HCT116 (cell line): ENCODE measurements at regions not wholly inside any gene's neighbourhood (a gene's known extent, or its start where the extent isn't known, plus 50 kb on each side); places are given as distances from the start of the nearest gene placed in this dataset.

Experiments
- ATAC-seq: fragments of 200-7000 bp; cut with Tn5 transposase; 2 replicates; pipeline ENCODE4 v1.9.1; 2020; ENCODE audit warnings: mild to moderate bottlenecking, moderate library complexity
- BruUV-seq: library from RNA; stranded (reverse); fragments of 400-500 nt; replicated peaks from 2 replicates; lab custom pipeline; 2021; lab: Mats Ljungman, UMichigan
- CTCF ChIA-PET: fragments of 300-600 bp; sonication (Branson Sonifier 250); formaldehyde crosslinking; loops from one replicate; lab custom pipeline; 2021; ENCODE audit warnings: antibody characterized with exemption; lab: Charles Lee
- POLR2A ChIA-PET: fragments of 300-600, 350-600 bp; sonication (Branson Sonifier 250); formaldehyde crosslinking; loops from one replicate; lab custom pipeline; 2021; ENCODE audit warnings: antibody characterized with exemption; lab: Charles Lee
- RAD21 ChIA-PET, 2 experiments: fragments of 300-600 bp; sonication (Branson Sonifier 250); formaldehyde crosslinking; loops; one replicate each; lab custom pipeline; 2023; ENCODE audit warnings: low total read pairs in 2 of 2; ENCODE audit not compliant: uncharacterized antibody in 2 of 2, unreplicated experiment in 2 of 2, low non-redundant PET in 1 of 2; lab: Charles Lee
- DNase-seq: peaks from one replicate; pipeline ENCODE4 v3.0.0-alpha.2; 2010; ENCODE audit warnings: low read depth, low spot score
- H2AFZ ChIP-seq: fragments of 200-600 bp; shearing (Covaris generic), sonication (generic); 2 replicates; pipeline ENCODE4 v1.6.1; 2017; ENCODE audit warnings: low read depth, mixed run types, mixed read lengths, antibody characterized with exemption, low read length; ENCODE audit not compliant: poor library complexity, severe bottlenecking
- H3K27ac ChIP-seq: 2 replicates; pipeline ENCODE4 v1.5.1; 2012; ENCODE audit warnings: low read depth, low read length
- H3K27me3 ChIP-seq: fragments of 200-600 bp; sonication (generic); 2 replicates; pipeline ENCODE4 v1.6.1; 2016; ENCODE audit warnings: mixed run types, low read length, mixed read lengths; ENCODE audit not compliant: insufficient read depth
- H3K36me3 ChIP-seq, 2 experiments: fragments of 200-500 bp in 1 of 2; fragments of 200-600 bp in 1 of 2; sonication (Bioruptor generic) in 1 of 2; sonication (generic) in 1 of 2; 2 replicates each; pipeline versions ENCODE4 v1.5.1 to v1.6.1; 2014 to 2016; ENCODE audit warnings: low read length in 2 of 2, inconsistent platforms in 1 of 2, mixed read lengths in 1 of 2, mixed run types in 1 of 2; ENCODE audit not compliant: insufficient read depth in 2 of 2, control insufficient read depth in 1 of 2
- H3K4me1 ChIP-seq, 2 experiments: fragments of 200-600 bp in 1 of 2; sonication (generic) in 1 of 2; 2 replicates each; pipeline versions ENCODE4 v1.5.1 to v1.6.1; 2012 to 2017; ENCODE audit warnings: low read length in 2 of 2, inconsistent platforms in 1 of 2, mild to moderate bottlenecking in 1 of 2, mixed read lengths in 1 of 2, mixed run types in 1 of 2, moderate library complexity in 1 of 2; ENCODE audit not compliant: insufficient read depth in 2 of 2, control insufficient read depth in 1 of 2
- H3K4me2 ChIP-seq: fragments of 200-600 bp; sonication (generic); 2 replicates; pipeline ENCODE4 v1.6.1; 2017; ENCODE audit warnings: mixed run types, low read length, mixed read lengths
- H3K4me3 ChIP-seq, 2 experiments: fragments of 200-600 bp in 1 of 2; sonication (generic) in 1 of 2; replicated peaks in 1 of 2; 2 replicates each; pipeline ENCODE4 v1.5.1; 2011 to 2016; ENCODE audit warnings: low read length in 2 of 2, control low read depth in 1 of 2, low read depth in 1 of 2, mild to moderate bottlenecking in 1 of 2, mixed read lengths in 1 of 2, mixed run types in 1 of 2
- H3K79me2 ChIP-seq: fragments of 200-600 bp; sonication (generic); 2 replicates; pipeline ENCODE4 v1.6.1; 2017; ENCODE audit warnings: mild to moderate bottlenecking, mixed run types, low read length, moderate library complexity, mixed read lengths; ENCODE audit not compliant: insufficient read depth
- H3K9ac ChIP-seq: fragments of 200-600 bp; sonication (generic); 2 replicates; pipeline ENCODE4 v1.6.1; 2016; ENCODE audit warnings: low read length, mixed read lengths
- H3K9me2 ChIP-seq: fragments of 200-600 bp; sonication (generic), shearing (Covaris generic); 2 replicates; pipeline ENCODE4 v1.6.1; 2017; ENCODE audit warnings: mixed run types, mild to moderate bottlenecking, moderate library complexity; ENCODE audit not compliant: insufficient read depth
- H3K9me3 ChIP-seq, 2 experiments: fragments of 200-500 bp in 1 of 2; fragments of 200-600 bp in 1 of 2; sonication (Bioruptor generic) in 1 of 2; sonication (generic) in 1 of 2; 2 replicates each; pipeline ENCODE4 v1.6.1; 2014 to 2017; ENCODE audit warnings: low read length in 2 of 2, mixed read lengths in 2 of 2, inconsistent platforms in 1 of 2, low read depth in 1 of 2, mild to moderate bottlenecking in 1 of 2, mixed run types in 1 of 2, moderate library complexity in 1 of 2; ENCODE audit not compliant: control insufficient read depth in 1 of 2, insufficient read depth in 1 of 2
- H4K20me1 ChIP-seq: fragments of 200-600 bp; sonication (generic), shearing (Covaris generic); 2 replicates; pipeline ENCODE4 v1.6.1; 2017; ENCODE audit warnings: mixed run types, mild to moderate bottlenecking, moderate library complexity; ENCODE audit not compliant: insufficient read depth
- EGR1 ChIP-seq: IDR thresholded peaks from 2 replicates; pipeline ENCODE4 v1.6.1; 2012; ENCODE audit warnings: low read depth
- ELF1 ChIP-seq: IDR thresholded peaks from 2 replicates; pipeline ENCODE4 v1.6.1; 2012; ENCODE audit warnings: low read depth, borderline replicate concordance
- JUND ChIP-seq: IDR thresholded peaks from 2 replicates; pipeline ENCODE4 v1.6.1; 2012
- POLR2A ChIP-seq: IDR thresholded peaks from 2 replicates; pipeline ENCODE4 v1.7.0; 2011; ENCODE audit warnings: borderline replicate concordance; ENCODE audit not compliant: insufficient read depth, insufficient read length; ENCODE audit errors: extremely low read depth
- RAD21 ChIP-seq: IDR thresholded peaks from 2 replicates; pipeline ENCODE4 v1.6.1; 2012; ENCODE audit warnings: low read depth, mild to moderate bottlenecking
- SIN3A ChIP-seq: IDR thresholded peaks from 2 replicates; pipeline ENCODE4 v1.6.1; 2012; ENCODE audit warnings: low read depth
- SP1 ChIP-seq: IDR thresholded peaks from 2 replicates; pipeline ENCODE4 v1.6.1; 2012; ENCODE audit warnings: low read depth
- ZFX ChIP-seq: fragments of 450-650 bp; IDR thresholded peaks from 2 replicates; pipeline ENCODE4 v1.6.1; 2017
- intact Hi-C: fragments of 100-400 bp; cut with micrococcal nuclease; formaldehyde crosslinking; loops from 2 replicates; pipeline ENCODE4 v1.10.0; 2022
- TF ChIP-seq, protein P1 (sequence below), 3 experiments: fragments of 200-600 bp in 1 of 3; sonication (generic) in 1 of 3; IDR thresholded peaks in 2 of 3; conservative IDR thresholded peaks in 1 of 3; 2 replicates each; pipeline ENCODE4 v1.5.1; 2012 to 2017; ENCODE audit warnings: low read depth in 2 of 3, low read length in 2 of 3, antibody characterized with exemption in 1 of 3, borderline replicate concordance in 1 of 3, control low read depth in 1 of 3, mild to moderate bottlenecking in 1 of 3, mixed read lengths in 1 of 3, mixed run types in 1 of 3, moderate library complexity in 1 of 3; ENCODE audit not compliant: insufficient read depth in 1 of 3
- TF ChIP-seq, protein P2 (sequence below): IDR thresholded peaks from 2 replicates; pipeline ENCODE4 v1.6.1; 2012
- TF ChIP-seq, protein P3 (sequence below): IDR thresholded peaks from 2 replicates; pipeline ENCODE4 v1.6.1; 2012

DNA sequence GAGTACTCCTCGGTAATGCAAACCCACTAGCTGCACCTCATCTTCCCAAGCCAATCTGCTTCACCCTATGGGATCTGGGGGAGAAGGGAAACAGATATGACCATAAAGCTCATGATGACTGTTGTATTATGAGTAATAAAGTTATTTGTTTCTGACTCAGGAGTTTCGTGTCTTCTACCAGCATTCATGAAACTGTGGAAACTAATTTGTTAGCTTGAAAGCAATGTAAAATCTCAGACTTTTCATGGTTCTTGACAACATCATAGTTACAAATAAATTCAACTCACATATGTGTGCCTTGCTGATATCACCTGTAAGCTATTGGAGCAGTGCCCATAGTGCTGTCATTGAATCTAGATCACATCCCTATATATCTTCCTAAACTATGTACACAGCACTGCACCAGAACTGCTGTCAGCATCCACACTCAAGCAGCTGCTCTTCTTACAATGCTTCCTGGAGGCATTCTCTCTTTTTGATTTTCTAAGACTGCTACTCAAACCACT lies 135.6 kb upstream of the KYNU start:
- intact Hi-C loops = no loop called here
- ATAC-seq (no peak), DNase-seq (no peak)
- BruUV-seq = no TSS peak
- no peaks in the 10 kb centered on the region for H4K20me1 ChIP-seq
- ChIA-PET POLR2A (no interaction called here), RAD21 (no interaction called here), CTCF (no interaction called here)
- no peaks in the 10 kb centered on the region for H3K9me2 ChIP-seq
- no peak overlapping the region for H3K4me3 ChIP-seq
- H3K27me3 ChIP-seq = no peaks in the 10 kb centered on the region
- no peak overlapping the region for H3K9ac ChIP-seq
- H2AFZ ChIP-seq = no peak overlapping the region
- H3K79me2 ChIP-seq = no peaks in the 10 kb centered on the region
- H3K9me3 ChIP-seq = no peaks in the 10 kb centered on the region
- H3K36me3 ChIP-seq = no peaks in the 10 kb centered on the region
- no peak overlapping the region for H3K27ac ChIP-seq
- H3K4me1 ChIP-seq = no peaks in the 10 kb centered on the region
- no peak for TF ChIP-seq SP1
- no peak for TF ChIP-seq POLR2A
- TF ChIP-seq, protein P1, sequence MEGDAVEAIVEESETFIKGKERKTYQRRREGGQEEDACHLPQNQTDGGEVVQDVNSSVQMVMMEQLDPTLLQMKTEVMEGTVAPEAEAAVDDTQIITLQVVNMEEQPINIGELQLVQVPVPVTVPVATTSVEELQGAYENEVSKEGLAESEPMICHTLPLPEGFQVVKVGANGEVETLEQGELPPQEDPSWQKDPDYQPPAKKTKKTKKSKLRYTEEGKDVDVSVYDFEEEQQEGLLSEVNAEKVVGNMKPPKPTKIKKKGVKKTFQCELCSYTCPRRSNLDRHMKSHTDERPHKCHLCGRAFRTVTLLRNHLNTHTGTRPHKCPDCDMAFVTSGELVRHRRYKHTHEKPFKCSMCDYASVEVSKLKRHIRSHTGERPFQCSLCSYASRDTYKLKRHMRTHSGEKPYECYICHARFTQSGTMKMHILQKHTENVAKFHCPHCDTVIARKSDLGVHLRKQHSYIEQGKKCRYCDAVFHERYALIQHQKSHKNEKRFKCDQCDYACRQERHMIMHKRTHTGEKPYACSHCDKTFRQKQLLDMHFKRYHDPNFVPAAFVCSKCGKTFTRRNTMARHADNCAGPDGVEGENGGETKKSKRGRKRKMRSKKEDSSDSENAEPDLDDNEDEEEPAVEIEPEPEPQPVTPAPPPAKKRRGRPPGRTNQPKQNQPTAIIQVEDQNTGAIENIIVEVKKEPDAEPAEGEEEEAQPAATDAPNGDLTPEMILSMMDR (IDR thresholded peaks at IDR 0.05 in 2 of 3, conservative IDR thresholded peaks at IDR 0.05 in 1 of 3; ENCODE audit: borderline replicate concordance in 1 of 3, insufficient read depth in 1 of 3, low read depth in 2 of 3, low read length in 2 of 3) = no peak
- TF ChIP-seq SIN3A = no peak
- TF ChIP-seq, protein P2, sequence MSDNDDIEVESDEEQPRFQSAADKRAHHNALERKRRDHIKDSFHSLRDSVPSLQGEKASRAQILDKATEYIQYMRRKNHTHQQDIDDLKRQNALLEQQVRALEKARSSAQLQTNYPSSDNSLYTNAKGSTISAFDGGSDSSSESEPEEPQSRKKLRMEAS = no peak
- TF ChIP-seq EGR1 = no peak
- TF ChIP-seq ZFX = no peak
- no peak for TF ChIP-seq RAD21
- TF ChIP-seq, protein P3, sequence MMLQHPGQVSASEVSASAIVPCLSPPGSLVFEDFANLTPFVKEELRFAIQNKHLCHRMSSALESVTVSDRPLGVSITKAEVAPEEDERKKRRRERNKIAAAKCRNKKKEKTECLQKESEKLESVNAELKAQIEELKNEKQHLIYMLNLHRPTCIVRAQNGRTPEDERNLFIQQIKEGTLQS = no peak
- no peak for TF ChIP-seq JUND
- TF ChIP-seq ELF1 = no peak
- H3K4me2 ChIP-seq = no peak overlapping the region
